ENCODE measurements at regions not wholly inside any gene's neighbourhood (a gene's known extent, or its start where the extent isn't known, plus 50 kb on each side); places are given as distances from the start of the nearest gene placed in this dataset.

DNA sequence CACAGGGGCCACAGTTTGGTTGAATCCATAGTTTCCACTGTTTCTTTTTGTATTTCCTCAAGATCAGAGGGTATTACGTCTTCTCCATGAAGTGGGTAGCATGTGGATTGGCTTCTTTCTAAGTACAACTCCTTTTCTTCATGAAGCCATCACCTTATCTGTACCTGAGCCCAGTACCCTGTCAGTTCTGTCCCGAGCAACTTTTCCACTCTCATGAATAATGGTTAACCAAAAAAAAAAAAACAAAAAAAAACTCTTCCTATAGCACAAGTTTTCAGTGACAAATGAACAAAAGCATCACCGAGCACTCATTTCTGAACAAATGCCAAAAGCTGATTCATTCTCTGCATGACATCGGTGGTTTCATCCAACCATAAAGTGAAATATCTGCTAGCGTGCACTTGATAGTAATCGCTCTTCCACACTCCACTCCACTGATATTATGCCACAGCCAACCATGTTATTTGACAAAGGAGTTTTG lies 53.0 kb upstream of the CCDC150 start:
- DNase-seq (ENCODE audit: extremely low spot score): no peak
- POLR2A ChIA-PET: no interaction called here

DNA sequence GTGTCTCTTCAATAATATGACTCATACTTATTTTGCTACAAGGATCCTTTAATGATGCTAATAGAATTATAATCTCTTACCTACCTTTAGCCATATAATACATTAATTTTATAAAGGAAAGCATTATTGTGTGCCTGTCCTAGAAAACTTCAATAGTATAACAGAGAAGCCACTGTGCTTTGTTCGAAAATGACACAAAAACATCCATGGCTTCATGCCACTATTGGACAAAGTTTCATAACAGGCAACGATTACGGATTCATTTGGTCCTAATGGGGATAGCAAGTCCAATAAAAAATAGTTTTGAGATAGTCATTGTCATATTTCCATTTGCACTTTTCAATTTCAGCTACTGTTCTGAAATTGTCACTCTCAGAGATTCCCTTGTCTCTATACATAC lies 52.5 kb upstream of the CCDC150 start:
- DNase-seq (ENCODE audit: extremely low spot score): no peak
- CTCF ChIA-PET: no interaction called here
- POLR2A ChIA-PET: no interaction called here
- TF ChIP-seq BHLHE40 (IDR thresholded peaks at IDR 0.05; ENCODE audit: borderline replicate concordance): no peak
- TF ChIP-seq ELF4 (IDR thresholded peaks at IDR 0.05): no peak
- TF ChIP-seq CTBP1 (IDR thresholded peaks at IDR 0.05; ENCODE audit: borderline replicate concordance): no peak
- TF ChIP-seq ZNF384 (IDR thresholded peaks at IDR 0.05): no peak
- TF ChIP-seq, protein P1, sequence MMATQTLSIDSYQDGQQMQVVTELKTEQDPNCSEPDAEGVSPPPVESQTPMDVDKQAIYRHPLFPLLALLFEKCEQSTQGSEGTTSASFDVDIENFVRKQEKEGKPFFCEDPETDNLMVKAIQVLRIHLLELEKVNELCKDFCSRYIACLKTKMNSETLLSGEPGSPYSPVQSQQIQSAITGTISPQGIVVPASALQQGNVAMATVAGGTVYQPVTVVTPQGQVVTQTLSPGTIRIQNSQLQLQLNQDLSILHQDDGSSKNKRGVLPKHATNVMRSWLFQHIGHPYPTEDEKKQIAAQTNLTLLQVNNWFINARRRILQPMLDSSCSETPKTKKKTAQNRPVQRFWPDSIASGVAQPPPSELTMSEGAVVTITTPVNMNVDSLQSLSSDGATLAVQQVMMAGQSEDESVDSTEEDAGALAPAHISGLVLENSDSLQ (IDR thresholded peaks at IDR 0.05): no peak
- TF ChIP-seq FOXA1 (IDR thresholded peaks at IDR 0.05): no peak
- TF ChIP-seq ARNT (IDR thresholded peaks at IDR 0.05): no peak
- no peak for TF ChIP-seq NFRKB (IDR thresholded peaks at IDR 0.05)
- no peak for TF ChIP-seq SP1 (IDR thresholded peaks at IDR 0.05)
- no peak for TF ChIP-seq FOXM1 (IDR thresholded peaks at IDR 0.05; ENCODE audit: borderline replicate concordance)
- no peak for TF ChIP-seq LEF1 (IDR thresholded peaks at IDR 0.05; ENCODE audit: borderline replicate concordance)
- no peak for TF ChIP-seq FOXK2 (IDR thresholded peaks at IDR 0.05)

More for the DNA sequence above, 53.0 kb upstream of the CCDC150 start:
- CTCF ChIA-PET: no interaction called here
- TF ChIP-seq, protein P1 (IDR thresholded peaks at IDR 0.05): no peak
- no peak for TF ChIP-seq ELF4 (IDR thresholded peaks at IDR 0.05)

DNA sequence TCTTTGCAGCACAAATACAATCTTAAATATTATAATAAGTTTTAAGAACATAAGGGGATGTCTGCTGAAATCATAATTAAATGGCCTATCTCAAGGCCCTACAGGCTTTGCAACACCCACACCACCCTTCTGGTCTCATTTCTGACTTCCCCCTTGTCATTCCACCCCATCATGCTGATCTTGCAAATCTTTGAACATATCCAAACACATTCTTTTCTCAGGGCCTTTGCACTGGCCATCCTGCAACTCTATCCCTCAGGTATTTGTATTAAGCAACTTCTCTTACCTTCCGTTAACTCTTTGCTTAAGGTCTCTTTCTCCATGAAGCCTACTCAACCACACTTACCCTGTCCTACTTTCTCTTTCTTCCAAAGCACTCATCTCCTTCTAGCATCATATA lies 51.8 kb upstream of the CCDC150 start:
- TF ChIP-seq LEF1 (IDR thresholded peaks at IDR 0.05; ENCODE audit: borderline replicate concordance) (no peak), FOXK2 (IDR thresholded peaks at IDR 0.05) (no peak), FOXM1 (IDR thresholded peaks at IDR 0.05; ENCODE audit: borderline replicate concordance) (no peak), TARDBP (IDR thresholded peaks at IDR 0.05) (no peak), ARNT (IDR thresholded peaks at IDR 0.05) (no peak), L3MBTL2 (conservative IDR thresholded peaks at IDR 0.05) (no peak), FOXA1 (IDR thresholded peaks at IDR 0.05) (no peak), NFRKB (IDR thresholded peaks at IDR 0.05) (no peak), BHLHE40 (IDR thresholded peaks at IDR 0.05; ENCODE audit: borderline replicate concordance) (no peak), SUZ12 (IDR thresholded peaks at IDR 0.05) (no peak), CTBP1 (IDR thresholded peaks at IDR 0.05; ENCODE audit: borderline replicate concordance) (no peak), ZNF384 (IDR thresholded peaks at IDR 0.05) (no peak), SP1 (IDR thresholded peaks at IDR 0.05) (no peak)
- TF ChIP-seq, protein P1 (IDR thresholded peaks at IDR 0.05): no peak
- no peak for DNase-seq (ENCODE audit: extremely low spot score)
- CTCF ChIA-PET: no interaction called here
- POLR2A ChIA-PET: no interaction called here

DNA sequence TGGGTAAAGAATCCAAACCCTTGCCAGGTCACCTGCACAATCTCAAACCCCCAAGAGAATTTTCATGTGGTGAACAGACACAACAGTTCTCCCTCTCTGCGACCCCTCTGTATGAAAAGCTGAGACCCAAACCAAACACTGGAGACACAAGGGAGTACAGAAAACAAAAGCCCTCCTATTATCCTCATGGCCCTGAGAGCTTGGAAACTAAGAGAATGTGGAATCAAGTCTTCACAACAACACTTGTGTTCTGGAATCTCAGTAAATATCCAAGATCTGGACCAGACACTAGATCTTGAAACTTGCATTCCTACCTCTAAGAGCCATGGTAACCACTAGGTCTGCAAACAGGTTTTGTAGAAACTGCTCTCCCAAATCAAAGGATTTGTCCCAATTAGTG lies 50.1 kb upstream of the CCDC150 start:
- TF ChIP-seq ZNF384 (IDR thresholded peaks at IDR 0.05) (no peak), ARNT (IDR thresholded peaks at IDR 0.05) (no peak), FOXK2 (IDR thresholded peaks at IDR 0.05) (no peak), CTBP1 (IDR thresholded peaks at IDR 0.05; ENCODE audit: borderline replicate concordance) (no peak), L3MBTL2 (conservative IDR thresholded peaks at IDR 0.05) (no peak), NFRKB (IDR thresholded peaks at IDR 0.05) (no peak), FOXM1 (IDR thresholded peaks at IDR 0.05; ENCODE audit: borderline replicate concordance) (no peak), SUZ12 (IDR thresholded peaks at IDR 0.05) (no peak), SP1 (IDR thresholded peaks at IDR 0.05) (no peak)
- CTCF ChIA-PET: no interaction called here
- POLR2A ChIA-PET: no interaction called here

More for the DNA sequence above, 50.1 kb upstream of the CCDC150 start:
- no peak for DNase-seq (ENCODE audit: extremely low spot score)

Measured in HEK293T (cell line).